ENCODE measurements at regions not wholly inside any gene's neighbourhood (a gene's known extent, or its start where the extent isn't known, plus 50 kb on each side); places are given as distances from the start of the nearest gene placed in this dataset.

GRCh38 chr2:38432820-38433606 lies 55.9 kb upstream of the ATL2 start:
- no peak for DNase-seq
- H3K36me3 ChIP-seq (replicated peaks; ENCODE audit: control insufficient read depth, insufficient read depth, low read length): no peaks in the 10 kb centered on the region
- no peaks in the 10 kb centered on the region for H3K27me3 ChIP-seq (ENCODE audit: control insufficient read depth, insufficient read depth, low read length)
- no peak overlapping the region for H3K4me3 ChIP-seq (ENCODE audit: insufficient read depth, low read depth, low read length)

GRCh38 chr2:38430597-38431207 lies 53.6 kb upstream of the ATL2 start:
- H3K27me3 ChIP-seq (ENCODE audit: control insufficient read depth, insufficient read depth, low read length): no peaks in the 10 kb centered on the region
- H3K36me3 ChIP-seq (replicated peaks; ENCODE audit: control insufficient read depth, insufficient read depth, low read length): no peaks in the 10 kb centered on the region
- no peak for DNase-seq
- H3K4me3 ChIP-seq (ENCODE audit: insufficient read depth, low read depth, low read length): no peak overlapping the region

- Histone ChIP-seq H3K27me3 (ENCODE audit: control insufficient read depth, insufficient read depth, low read length) (no peaks in the 10 kb centered on the region), H3K4me3 (ENCODE audit: insufficient read depth, low read depth, low read length) (no peak overlapping the region), H3K36me3 (replicated peaks; ENCODE audit: control insufficient read depth, insufficient read depth, low read length) (no peaks in the 10 kb centered on the region)
- DNase-seq: no peak
These were observed 53.1 kb upstream of the ATL2 start for GRCh38 chr2:38430196-38430595.

- DNase-seq: peak; percentile 51
- H3K4me3 ChIP-seq (ENCODE audit: insufficient read depth, low read depth, low read length): no peak overlapping the region
- no peaks in the 10 kb centered on the region for H3K27me3 ChIP-seq (ENCODE audit: control insufficient read depth, insufficient read depth, low read length)
- H3K36me3 ChIP-seq (replicated peaks; ENCODE audit: control insufficient read depth, insufficient read depth, low read length): no peaks in the 10 kb centered on the region
These were observed 50.9 kb upstream of the ATL2 start for GRCh38 chr2:38427936-38428335.

GRCh38 chr2:38427054-38427453 lies 50.0 kb upstream of the ATL2 start:
- DNase-seq: no peak
- no peaks in the 10 kb centered on the region for H3K27me3 ChIP-seq (ENCODE audit: control insufficient read depth, insufficient read depth, low read length)
- H3K4me3 ChIP-seq (ENCODE audit: insufficient read depth, low read depth, low read length): no peak overlapping the region
- H3K36me3 ChIP-seq (replicated peaks; ENCODE audit: control insufficient read depth, insufficient read depth, low read length): no peaks in the 10 kb centered on the region
